NCI-H774 (cell line): ENCODE measurements at regions not wholly inside any gene's neighbourhood (a gene's known extent, or its start where the extent isn't known, plus 50 kb on each side); places are given as distances from the start of the nearest gene placed in this dataset.

Experiments
- DNase-seq: peaks from one replicate; lab custom pipeline; 2025; lab: John Stamatoyannopoulos, UW

DNA sequence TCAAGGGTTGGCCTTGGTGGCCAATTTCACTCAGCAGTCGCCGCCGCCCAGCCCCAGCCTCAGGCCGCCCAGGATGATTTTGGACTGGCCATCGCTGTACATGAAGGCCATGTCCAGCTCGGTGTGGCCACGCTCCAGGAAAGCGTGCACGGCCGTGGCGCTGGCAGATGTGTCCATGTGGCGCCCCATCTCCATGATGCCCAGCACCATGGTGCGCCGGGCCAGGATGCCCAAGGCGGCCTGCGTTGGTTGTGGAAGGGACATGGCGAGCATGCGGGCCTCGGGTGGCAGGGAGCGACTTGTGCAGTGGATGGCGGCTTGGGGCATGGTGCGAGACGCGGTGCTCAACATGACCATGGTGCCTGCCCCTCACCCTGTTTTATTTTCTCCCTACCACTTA lies 55.4 kb downstream of the ZCCHC12 start:
- DNase-seq: no peak

DNA sequence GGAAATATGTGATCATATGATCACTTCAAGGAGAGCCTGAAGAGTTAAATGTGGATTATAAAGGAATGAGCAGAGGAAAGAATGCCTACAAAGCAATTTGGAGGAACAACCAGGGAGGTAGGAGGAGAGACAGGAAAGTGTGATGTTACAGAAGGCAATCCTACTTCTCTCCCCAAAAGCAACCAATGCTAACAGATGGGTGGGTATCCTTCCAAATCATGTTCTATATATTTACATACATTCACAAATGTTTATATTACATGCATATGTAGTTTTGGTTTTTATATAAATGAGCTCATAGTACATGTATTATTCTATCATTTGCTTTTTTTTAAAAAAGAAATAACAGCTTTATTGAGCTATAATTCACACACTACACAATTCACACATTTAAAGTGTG lies 56.0 kb downstream of the ZCCHC12 start:
- no peak for DNase-seq

DNA sequence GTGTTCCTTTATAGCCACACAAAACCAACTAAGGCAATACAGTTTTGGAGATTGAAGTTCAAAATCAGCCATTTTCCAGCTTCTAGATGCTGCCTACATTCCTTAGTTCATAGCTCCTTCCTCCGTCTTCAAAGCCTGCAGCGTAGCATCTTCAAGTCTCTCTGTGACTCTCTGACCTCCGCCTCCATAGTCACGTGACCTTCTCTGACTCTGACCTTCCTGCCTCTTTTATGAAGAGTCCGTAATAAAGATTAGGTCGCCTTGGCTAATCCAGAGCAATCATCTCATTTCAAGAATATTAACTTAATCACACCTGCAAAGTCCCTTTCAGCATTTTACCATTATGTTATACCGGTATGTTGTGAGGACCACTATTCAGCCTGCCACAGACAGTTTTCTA lies 60.4 kb downstream of the ZCCHC12 start:
- DNase-seq: no peak

DNA sequence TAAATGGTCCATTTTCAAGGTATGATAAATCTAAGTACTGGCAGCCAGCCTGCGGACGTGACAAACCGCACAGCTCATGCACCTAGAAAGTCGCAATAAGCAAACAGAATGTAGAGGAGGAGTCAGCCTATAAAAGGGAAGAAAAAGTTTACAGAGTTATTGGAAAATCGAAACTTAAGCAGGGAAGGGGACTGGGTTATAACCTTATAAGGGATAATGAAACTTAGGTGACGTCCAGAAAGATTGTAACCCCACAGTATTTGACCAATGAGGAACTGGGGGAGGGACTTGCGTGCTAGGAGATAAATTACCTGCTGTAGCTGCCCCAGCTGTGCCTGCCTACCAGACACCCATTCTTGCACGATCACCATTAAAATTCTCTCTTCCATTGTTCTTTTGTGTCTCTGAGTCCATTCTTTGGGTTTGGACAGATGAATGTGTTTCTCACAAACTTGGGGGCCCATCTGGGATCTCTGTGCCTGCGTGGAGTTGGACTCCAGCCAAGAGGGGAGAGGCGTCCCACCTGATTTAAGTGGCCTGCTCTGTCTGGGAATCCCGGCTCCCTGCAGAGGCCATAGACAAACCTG lies 61.0 kb downstream of the ZCCHC12 start:
- peak; percentile 39 for DNase-seq

DNA sequence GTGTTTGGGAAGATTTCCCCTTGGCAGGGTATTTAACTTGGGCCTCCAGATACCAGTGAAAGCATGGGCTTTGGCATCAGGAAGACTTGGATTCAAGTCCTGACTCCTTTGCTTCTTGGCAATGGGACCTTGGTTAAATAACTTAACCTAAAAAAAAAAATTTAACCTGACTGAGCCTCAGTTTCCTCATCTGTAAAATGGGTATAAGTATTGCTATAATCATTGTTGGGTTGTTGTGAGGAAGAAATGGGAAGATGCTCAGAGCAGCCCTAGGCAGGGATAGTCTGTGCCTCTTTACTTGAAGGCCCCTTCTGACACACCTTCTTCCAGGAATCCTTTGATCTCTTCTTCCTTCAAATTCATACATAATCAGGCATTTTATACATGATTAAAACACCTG lies 70.3 kb downstream of the ZCCHC12 start:
- no peak for DNase-seq

DNA sequence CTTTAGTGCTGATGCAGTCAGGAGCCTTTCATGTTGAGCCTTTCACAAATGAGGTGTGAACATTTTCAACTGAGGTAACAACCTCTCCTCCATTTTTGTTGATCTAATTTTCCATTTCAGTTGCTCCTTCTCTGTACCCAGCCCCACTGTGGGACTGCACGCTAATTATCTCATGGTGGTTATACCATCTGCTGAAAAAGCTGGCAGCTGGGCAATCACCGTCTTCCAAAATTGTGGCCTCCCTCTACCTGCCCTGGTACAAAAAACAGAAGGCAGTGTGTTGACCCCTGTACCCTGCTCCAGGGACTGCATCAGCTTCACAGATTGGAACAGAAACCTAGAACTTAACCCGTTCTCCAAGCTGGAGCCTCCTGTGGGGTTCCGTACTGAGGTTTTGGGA lies 72.4 kb upstream of the LONRF3 start:
- peak; percentile 81 for DNase-seq

DNA sequence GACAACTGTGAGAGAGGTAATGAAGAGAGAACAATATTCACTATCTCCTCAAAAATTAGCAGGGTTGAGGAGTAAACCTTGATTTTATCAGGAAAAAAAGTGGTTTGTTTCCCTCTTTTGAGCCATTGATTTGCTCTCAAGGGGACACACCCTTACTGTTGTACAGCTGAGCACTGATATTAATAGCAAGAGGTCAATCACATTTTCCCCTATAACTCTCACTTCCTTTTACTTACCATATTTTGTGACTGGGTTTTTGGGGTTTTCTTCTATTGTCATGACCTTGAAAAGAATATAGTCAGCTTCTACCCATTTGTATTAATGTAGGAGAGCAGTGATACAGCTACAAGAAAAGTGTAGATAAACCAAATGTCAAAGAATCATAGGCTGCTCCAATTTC lies 70.2 kb upstream of the LONRF3 start:
- no peak for DNase-seq

DNA sequence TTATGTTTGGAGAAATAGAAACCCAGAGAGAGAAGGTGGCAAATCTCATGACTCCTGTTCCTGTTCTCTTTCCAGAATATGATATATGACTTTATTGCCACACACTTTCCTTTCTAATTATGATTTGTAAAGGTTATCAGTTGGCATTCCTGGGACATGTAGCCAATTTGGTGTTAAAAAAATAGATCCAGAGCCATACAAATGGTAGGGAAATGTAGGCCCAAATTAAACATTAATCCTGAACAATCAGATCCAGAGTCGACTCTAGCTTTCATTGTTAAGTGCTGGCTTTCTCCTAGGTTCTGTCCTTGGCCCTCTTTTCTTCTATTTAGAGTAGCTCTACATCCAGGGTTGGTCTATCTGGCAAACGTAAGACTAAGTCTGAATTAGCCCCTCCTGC lies 69.8 kb upstream of the LONRF3 start:
- no peak for DNase-seq
